HG02759 (cell line): ENCODE measurements at regions not wholly inside any gene's neighbourhood (a gene's known extent, or its start where the extent isn't known, plus 50 kb on each side); places are given as distances from the start of the nearest gene placed in this dataset.
"Not testable (repeated sequence)": the region's sequence is repeated elsewhere in the genome, so short reads cannot be mapped to it uniquely, and the experiment has no call there.

Experiments
- ATAC-seq: cut with Tn5 transposase; IDR thresholded peaks from one replicate; pipeline ENCODE4 v1.9.1; 2021; ENCODE audit warnings: mild to moderate bottlenecking, moderate library complexity; ENCODE audit not compliant: unreplicated experiment

DNA sequence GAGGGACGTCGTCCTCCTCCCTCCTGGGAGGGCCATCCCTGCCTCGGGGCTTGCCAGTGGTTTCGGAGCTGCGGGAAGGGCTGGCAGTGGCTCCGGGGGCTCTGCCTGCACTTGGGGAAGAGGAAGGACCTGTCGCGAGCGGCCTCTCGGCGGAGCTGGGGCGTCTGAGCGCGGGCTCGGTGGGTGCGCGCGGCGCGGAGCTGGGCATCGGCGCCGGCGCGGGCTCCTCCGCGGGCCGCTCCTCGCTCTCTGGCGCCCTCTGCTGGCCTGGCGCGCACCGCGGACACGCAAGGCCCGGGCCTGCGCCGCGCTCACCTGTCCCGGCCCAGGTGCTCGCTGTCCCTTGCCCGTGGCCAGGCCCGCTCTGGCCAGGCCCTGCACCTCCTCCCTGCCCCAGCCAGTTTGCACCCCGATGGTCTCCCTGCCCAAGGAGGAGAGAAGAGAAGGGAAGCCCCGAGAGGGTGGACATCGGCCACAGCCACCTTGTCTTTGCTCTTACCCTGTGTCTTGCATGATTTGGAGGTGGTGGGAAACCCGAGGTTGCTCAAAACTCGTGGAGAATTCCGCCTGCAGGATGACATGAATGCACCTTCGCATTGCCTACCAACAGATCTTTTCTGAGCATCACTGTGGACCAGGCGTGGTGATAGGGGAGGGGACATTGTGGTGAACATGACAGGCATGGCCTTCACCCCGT, 119.2 kb downstream of the OTOP1 start:
- not testable (repeated sequence) for ATAC-seq

- ATAC-seq, result not testable (repeated sequence)
Measured at GRCh38 chr4:4115381-4115780, 111.3 kb downstream of the OTOP1 start.

- not testable (repeated sequence) for ATAC-seq
Measured at GRCh38 chr4:4116901-4117300, 109.8 kb downstream of the OTOP1 start.

- ATAC-seq, result not testable (repeated sequence)
Measured at GRCh38 chr4:4134368-4134767, 92.4 kb downstream of the OTOP1 start.

DNA sequence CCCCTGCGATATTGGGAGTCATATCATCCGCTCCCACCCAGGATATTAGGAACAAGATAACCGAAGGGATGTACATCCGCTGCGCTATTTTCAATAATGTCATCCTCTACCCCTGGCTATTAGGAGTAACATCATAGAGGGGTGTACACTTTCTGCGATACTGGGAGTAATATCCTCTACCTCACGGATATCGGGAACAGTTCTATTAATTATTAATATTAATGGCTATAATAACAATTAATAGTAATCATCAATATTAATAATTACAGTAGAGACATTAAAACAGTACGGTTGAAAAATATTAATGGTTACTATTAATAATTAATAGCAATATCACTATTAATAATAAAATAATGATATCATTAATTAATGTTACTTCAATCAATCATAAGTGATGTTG, 90.1 kb downstream of the OTOP1 start:
- ATAC-seq, result not testable (repeated sequence)
